Subcutaneous abdominal adipose tissue (tissue), 5 donors: ENCODE measurements at regions not wholly inside any gene's neighbourhood (a gene's known extent, or its start where the extent isn't known, plus 50 kb on each side); places are given as distances from the start of the nearest gene placed in this dataset.

Source experiments
- H3K27ac ChIP-seq: one replicate; pipeline ENCODE4 v1.7.0; 2013; ENCODE audit warnings: low read depth, mild to moderate bottlenecking, inconsistent platforms, low read length, moderate library complexity
- H3K27me3 ChIP-seq, 5 donors: one replicate each; pipeline ENCODE4 v1.7.0; 2013; ENCODE audit warnings: low read length in 5 of 5, inconsistent platforms in 1 of 5; ENCODE audit not compliant: control insufficient read depth in 5 of 5, insufficient read depth in 4 of 5
- H3K36me3 ChIP-seq, 5 donors: one replicate each; pipeline ENCODE4 v1.7.0; 2013; ENCODE audit warnings: low read length in 5 of 5; ENCODE audit not compliant: control insufficient read depth in 5 of 5, insufficient read depth in 5 of 5
- H3K4me1 ChIP-seq, 5 donors: one replicate each; pipeline ENCODE4 v1.7.0; 2013; ENCODE audit warnings: low read length in 5 of 5, mild to moderate bottlenecking in 3 of 5, moderate library complexity in 1 of 5; ENCODE audit not compliant: control insufficient read depth in 5 of 5, insufficient read depth in 5 of 5
- H3K4me3 ChIP-seq, 5 donors: one replicate each; pipeline ENCODE4 v1.7.0; 2013; ENCODE audit warnings: low read length in 5 of 5, low read depth in 1 of 5
- H3K9ac ChIP-seq, 5 donors: one replicate each; pipeline ENCODE4 v1.7.0; 2013; ENCODE audit warnings: low read length in 5 of 5, mild to moderate bottlenecking in 4 of 5, moderate library complexity in 3 of 5
- H3K9me3 ChIP-seq, 5 donors: one replicate each; pipeline ENCODE4 v1.7.0; 2013; ENCODE audit warnings: low read length in 5 of 5; ENCODE audit not compliant: control insufficient read depth in 5 of 5
- donor health status: healthy.
- donor health status: healthy.
- donor health status: healthy.
- donor health status: healthy.
- donor health status: healthy.

GRCh38 chr20:16801919-16802651 is 53.9 kb downstream of the OTOR start:
- H3K36me3 ChIP-seq = no peaks in the 10 kb centered on the region
- no peak overlapping the region for H3K9ac ChIP-seq
- no peaks in the 10 kb centered on the region for H3K9me3 ChIP-seq
- no peaks in the 10 kb centered on the region for H3K4me1 ChIP-seq
- H3K4me3 ChIP-seq = no peak overlapping the region
- peaks cover 2 to 18% (median 6%) of the 10 kb centered on the region in 5 donors for H3K27me3 ChIP-seq
- H3K27ac ChIP-seq = no peak overlapping the region

- Histone ChIP-seq H3K9me3 (peaks cover 0 to 3% (median 0%) of the 10 kb centered on the region in 5 donors), H3K27ac (no peak overlapping the region), H3K4me1 (no peaks in the 10 kb centered on the region), H3K36me3 (no peaks in the 10 kb centered on the region), H3K4me3 (no peak overlapping the region), H3K27me3 (peaks cover 3 to 21% (median 7%) of the 10 kb centered on the region in 5 donors), H3K9ac (no peak overlapping the region)
Measured at GRCh38 chr20:16802652-16802935, 54.4 kb downstream of the OTOR start.

DNA sequence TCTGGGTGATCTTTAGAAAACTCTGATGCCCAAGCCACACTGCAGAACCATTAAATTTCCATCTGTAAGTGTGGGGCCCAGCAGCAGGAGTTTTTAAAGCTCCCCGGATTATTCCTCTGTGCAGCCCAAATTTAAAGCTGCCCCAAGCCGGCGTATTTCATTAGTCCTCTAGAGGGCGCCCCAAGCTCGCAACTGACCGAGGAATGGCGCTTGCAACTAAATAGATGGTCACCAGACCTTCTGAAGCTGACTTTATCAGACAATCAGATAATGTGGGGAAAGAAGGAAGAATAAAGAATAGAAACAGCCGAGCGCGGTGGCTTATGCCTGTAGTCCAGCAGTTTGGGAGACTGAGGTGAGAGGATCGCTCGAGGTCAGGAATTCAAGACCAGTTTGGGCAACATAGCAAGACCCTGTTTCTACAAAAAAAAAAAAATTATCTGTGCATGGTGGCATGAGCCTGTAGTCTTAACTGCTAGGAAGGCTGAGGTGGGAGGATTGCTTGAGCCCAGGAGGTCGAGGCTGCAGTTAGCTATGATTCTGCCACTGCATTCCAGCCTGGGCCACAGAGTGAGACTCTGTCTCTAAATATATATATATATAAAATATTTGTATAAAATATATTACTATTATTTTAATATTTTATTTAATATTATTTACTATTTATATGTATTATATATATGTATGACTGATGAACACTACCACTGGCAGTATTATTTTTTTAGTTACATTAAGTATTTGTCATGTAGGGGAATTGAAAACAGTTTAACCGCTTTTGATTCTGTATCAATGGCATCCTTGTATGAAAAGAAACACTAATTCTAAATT is 56.0 kb downstream of the OTOR start:
- H3K36me3 ChIP-seq = no peaks in the 10 kb centered on the region
- no peak overlapping the region for H3K27ac ChIP-seq
- H3K9me3 ChIP-seq = peaks cover 0 to 3% (median 0%) of the 10 kb centered on the region in 5 donors
- H3K4me3 ChIP-seq = no peak overlapping the region
- H3K4me1 ChIP-seq = no peaks in the 10 kb centered on the region
- H3K9ac ChIP-seq = no peak overlapping the region
- H3K27me3 ChIP-seq = peaks cover 3 to 21% (median 9%) of the 10 kb centered on the region in 5 donors

- H3K4me1 ChIP-seq = no peaks in the 10 kb centered on the region
- no peaks in the 10 kb centered on the region for H3K36me3 ChIP-seq
- H3K9ac ChIP-seq = no peak overlapping the region
- no peak overlapping the region for H3K4me3 ChIP-seq
- peaks cover 2 to 21% (median 9%) of the 10 kb centered on the region in 5 donors for H3K27me3 ChIP-seq
- no peak overlapping the region for H3K27ac ChIP-seq
- H3K9me3 ChIP-seq = peaks cover 0 to 3% (median 0%) of the 10 kb centered on the region in 5 donors
Measured at GRCh38 chr20:16804793-16805187, 56.6 kb downstream of the OTOR start.

- Histone ChIP-seq H3K27ac (no peak overlapping the region), H3K4me1 (no peaks in the 10 kb centered on the region), H3K4me3 (no peak overlapping the region), H3K27me3 (peaks cover 0 to 18% (median 9%) of the 10 kb centered on the region in 5 donors), H3K9ac (no peak overlapping the region), H3K9me3 (peaks cover 0 to 3% (median 0%) of the 10 kb centered on the region in 5 donors), H3K36me3 (no peaks in the 10 kb centered on the region)
Measured at GRCh38 chr20:16806061-16806460, 57.9 kb downstream of the OTOR start.

DNA sequence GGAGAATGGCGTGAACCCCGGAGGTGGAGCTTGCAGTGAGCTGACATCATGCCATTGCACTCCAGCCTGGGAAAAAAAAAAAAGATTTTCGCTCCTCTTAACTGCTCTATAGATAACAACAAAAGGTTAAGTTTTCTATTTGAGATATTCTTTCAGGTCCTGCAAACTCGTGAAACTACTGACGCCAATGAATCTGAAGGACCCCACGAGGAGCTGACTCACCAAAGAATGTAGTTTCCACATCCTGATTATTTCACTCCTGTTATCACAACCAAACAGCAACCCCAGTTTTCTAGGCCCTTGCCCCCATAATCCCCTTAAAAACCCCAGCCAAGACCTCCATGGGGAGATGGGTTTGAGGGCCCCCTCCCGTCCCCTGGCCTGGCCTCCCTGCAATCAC is 58.7 kb downstream of the OTOR start:
- peaks cover 0 to 18% (median 9%) of the 10 kb centered on the region in 5 donors for H3K27me3 ChIP-seq
- H3K36me3 ChIP-seq = no peaks in the 10 kb centered on the region
- H3K4me3 ChIP-seq = no peak overlapping the region
- no peaks in the 10 kb centered on the region for H3K4me1 ChIP-seq
- peaks cover 0 to 3% (median 0%) of the 10 kb centered on the region in 5 donors for H3K9me3 ChIP-seq
- H3K9ac ChIP-seq = no peak overlapping the region
- no peak overlapping the region for H3K27ac ChIP-seq

GRCh38 chr20:16808796-16809195 is 60.6 kb downstream of the OTOR start:
- Histone ChIP-seq H3K4me1 (no peaks in the 10 kb centered on the region), H3K27ac (no peak overlapping the region), H3K36me3 (no peaks in the 10 kb centered on the region), H3K9me3 (peaks cover 0 to 3% (median 0%) of the 10 kb centered on the region in 5 donors), H3K4me3 (no peak overlapping the region), H3K9ac (no peak overlapping the region), H3K27me3 (peaks cover 0 to 7% (median 6%) of the 10 kb centered on the region in 5 donors)

GRCh38 chr20:16810216-16810615 is 62.1 kb downstream of the OTOR start:
- Histone ChIP-seq H3K36me3 (no peaks in the 10 kb centered on the region), H3K9me3 (peaks cover 0 to 3% (median 0%) of the 10 kb centered on the region in 5 donors), H3K4me3 (no peak overlapping the region), H3K4me1 (no peaks in the 10 kb centered on the region), H3K9ac (no peak overlapping the region), H3K27ac (no peak overlapping the region), H3K27me3 (peaks cover 0 to 7% (median 5%) of the 10 kb centered on the region in 5 donors)

- Histone ChIP-seq H3K27me3 (peaks cover 0 to 6% (median 3%) of the 10 kb centered on the region in 5 donors), H3K4me3 (no peak overlapping the region), H3K36me3 (no peaks in the 10 kb centered on the region), H3K9me3 (no peaks in the 10 kb centered on the region), H3K27ac (no peak overlapping the region), H3K4me1 (no peaks in the 10 kb centered on the region), H3K9ac (no peak overlapping the region)
Measured at GRCh38 chr20:16816192-16816591, 68.0 kb downstream of the OTOR start.

DNA sequence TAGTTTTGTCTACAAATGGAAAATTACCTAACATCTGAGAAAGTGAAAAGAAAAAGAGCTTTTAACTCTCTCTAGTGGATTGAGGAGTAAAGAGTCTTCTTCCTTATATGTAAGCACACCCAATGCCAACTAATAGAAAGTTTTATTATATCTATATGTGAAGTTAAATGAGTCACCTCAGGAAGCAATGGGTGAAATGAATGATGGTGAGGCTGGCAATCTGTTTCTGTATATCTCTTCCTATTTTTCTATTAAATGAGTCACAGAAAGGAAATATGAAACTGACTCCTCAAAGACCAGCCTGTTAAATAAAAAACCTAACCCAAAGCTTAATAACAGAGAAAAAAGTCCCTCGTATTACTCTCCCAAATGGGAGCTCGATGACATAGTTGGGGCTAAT is 71.3 kb downstream of the OTOR start:
- Histone ChIP-seq H3K27ac (no peak overlapping the region), H3K27me3 (peaks cover 0 to 6% (median 3%) of the 10 kb centered on the region in 5 donors), H3K9me3 (no peaks in the 10 kb centered on the region), H3K9ac (no peak overlapping the region), H3K36me3 (no peaks in the 10 kb centered on the region), H3K4me1 (no peaks in the 10 kb centered on the region), H3K4me3 (no peak overlapping the region)
